ENCODE measurements at regions not wholly inside any gene's neighbourhood (a gene's known extent, or its start where the extent isn't known, plus 50 kb on each side); places are given as distances from the start of the nearest gene placed in this dataset.

DNA sequence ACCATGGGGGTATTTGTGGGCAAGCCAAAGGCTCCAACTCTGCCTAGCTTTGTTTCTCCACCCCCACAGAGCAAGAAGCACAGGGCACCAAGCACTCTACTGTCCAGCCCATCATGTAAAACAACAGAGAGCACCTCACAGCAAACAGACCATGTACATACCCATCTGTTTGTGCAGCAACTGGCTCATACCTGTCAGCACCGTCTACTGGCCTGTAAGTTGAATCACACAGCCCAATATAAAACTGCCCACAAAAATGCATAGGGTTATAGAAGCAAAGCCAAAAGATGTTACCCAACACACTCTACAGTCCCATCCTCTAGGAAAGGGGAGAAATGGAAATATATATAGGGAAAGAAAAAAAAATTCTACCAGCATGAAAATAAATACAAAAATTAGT lies 139.7 kb upstream of the CPNE4 start:
- TF ChIP-seq, protein P1, sequence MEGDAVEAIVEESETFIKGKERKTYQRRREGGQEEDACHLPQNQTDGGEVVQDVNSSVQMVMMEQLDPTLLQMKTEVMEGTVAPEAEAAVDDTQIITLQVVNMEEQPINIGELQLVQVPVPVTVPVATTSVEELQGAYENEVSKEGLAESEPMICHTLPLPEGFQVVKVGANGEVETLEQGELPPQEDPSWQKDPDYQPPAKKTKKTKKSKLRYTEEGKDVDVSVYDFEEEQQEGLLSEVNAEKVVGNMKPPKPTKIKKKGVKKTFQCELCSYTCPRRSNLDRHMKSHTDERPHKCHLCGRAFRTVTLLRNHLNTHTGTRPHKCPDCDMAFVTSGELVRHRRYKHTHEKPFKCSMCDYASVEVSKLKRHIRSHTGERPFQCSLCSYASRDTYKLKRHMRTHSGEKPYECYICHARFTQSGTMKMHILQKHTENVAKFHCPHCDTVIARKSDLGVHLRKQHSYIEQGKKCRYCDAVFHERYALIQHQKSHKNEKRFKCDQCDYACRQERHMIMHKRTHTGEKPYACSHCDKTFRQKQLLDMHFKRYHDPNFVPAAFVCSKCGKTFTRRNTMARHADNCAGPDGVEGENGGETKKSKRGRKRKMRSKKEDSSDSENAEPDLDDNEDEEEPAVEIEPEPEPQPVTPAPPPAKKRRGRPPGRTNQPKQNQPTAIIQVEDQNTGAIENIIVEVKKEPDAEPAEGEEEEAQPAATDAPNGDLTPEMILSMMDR (IDR thresholded peaks at IDR 0.05; ENCODE audit: low read depth, low read length, missing control alignments): no peak
- no peak for DNase-seq (ENCODE audit: low read depth)
- no peak overlapping the region for H3K4me3 ChIP-seq (ENCODE audit: low read depth, low read length)
- in situ Hi-C loops (cut with HindIII; ENCODE audit: low sequenced_read_pairs): no loop called here

DNA sequence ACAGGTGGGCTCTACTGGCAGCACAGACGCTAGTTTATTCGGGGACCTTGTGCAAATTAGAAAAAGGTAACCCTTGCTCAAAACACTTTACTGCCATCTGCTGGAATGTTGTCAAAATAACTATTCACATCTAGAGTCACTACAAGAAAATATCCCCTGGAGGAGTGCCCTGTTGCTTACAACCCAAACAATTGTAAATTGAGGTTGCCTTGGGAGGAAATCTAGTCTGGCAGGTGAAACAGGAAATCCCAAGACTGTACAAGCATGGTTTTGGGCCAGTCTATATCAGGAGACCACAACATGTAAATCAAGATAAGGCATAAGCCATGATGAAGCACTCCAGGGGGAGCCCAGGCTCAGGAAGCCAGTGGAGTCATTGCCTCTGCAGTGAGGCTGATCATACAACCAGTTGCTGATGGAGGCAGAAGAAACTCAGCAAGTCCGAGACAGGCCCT lies 136.8 kb upstream of the ACP3 start:
- peak; percentile 60 for DNase-seq (ENCODE audit: low read depth)

DNA sequence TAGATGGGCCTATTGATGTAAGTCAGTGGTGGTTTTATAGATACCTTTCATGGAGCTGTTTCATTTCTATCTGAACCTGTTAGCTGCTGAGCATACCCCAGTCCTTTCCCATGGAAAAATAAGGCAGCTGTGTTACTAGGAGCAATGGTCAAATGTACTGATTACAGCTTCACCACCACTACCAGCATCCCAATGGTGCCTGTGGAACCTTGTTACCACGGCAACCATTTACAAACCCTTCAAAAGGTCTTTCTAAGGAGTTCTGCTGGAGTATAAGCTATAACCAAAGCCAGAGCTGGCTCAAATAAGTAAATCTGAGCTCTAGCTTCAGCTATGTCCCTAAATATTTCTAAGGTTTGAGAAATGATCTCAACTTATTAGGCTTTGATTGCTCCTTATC lies 133.4 kb upstream of the ACP3 start:
- no peak for DNase-seq (ENCODE audit: low read depth)
- in situ Hi-C loops (cut with HindIII; ENCODE audit: low sequenced_read_pairs): no loop called here
- TF ChIP-seq, protein P1 (IDR thresholded peaks at IDR 0.05; ENCODE audit: low read depth, low read length, missing control alignments): no peak
- H3K4me3 ChIP-seq (ENCODE audit: low read depth, low read length): no peak overlapping the region

More for the DNA sequence above, 136.8 kb upstream of the ACP3 start:
- in situ Hi-C loops (cut with HindIII; ENCODE audit: low sequenced_read_pairs): no loop called here
- H3K4me3 ChIP-seq (ENCODE audit: low read depth, low read length): no peak overlapping the region
- TF ChIP-seq, protein P1 (IDR thresholded peaks at IDR 0.05; ENCODE audit: low read depth, low read length, missing control alignments): peak; percentile 58

DNA sequence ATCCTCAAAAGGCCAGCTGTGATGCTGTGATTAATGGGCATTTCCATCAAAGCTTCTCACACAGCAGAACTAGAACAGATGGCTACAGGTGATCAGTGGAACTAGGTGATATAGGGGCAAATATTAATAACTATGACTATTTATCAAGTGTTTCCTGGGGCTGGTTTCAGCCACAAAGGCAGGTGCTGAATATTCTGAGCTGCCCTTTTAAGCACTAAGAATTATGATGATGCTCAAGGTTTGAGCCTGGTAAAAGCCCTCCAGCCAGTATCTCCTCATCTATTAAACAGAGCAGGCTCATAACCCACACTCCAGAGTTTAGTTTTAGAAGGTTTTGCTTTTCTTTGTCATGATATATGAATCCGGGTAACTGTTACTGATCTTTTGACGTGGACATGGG lies 129.5 kb upstream of the ACP3 start:
- no peak for DNase-seq (ENCODE audit: low read depth)
- in situ Hi-C loops (cut with HindIII; ENCODE audit: low sequenced_read_pairs): no loop called here
- TF ChIP-seq, protein P1 (IDR thresholded peaks at IDR 0.05; ENCODE audit: low read depth, low read length, missing control alignments): no peak
- H3K4me3 ChIP-seq (ENCODE audit: low read depth, low read length): no peak overlapping the region

DNA sequence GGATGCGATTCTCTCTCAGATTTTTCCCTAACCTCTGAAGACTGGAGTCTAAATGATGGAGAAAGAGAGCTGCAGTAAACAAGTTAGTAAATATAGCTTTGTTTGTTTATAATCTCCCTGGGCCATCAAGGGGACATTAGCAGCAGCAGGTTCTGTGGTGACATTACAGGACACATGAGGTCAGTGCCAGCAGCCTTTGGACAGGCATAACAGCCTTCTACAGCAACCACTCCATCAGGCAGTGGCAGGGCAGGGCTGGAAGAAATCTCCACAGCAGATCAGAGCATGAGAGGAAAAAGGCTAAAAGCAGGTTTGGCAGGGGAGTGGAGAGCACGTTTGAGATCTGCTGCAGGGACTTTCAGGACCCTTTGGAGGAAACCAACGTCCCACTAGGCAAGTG lies 127.6 kb upstream of the ACP3 start:
- in situ Hi-C loops (cut with HindIII; ENCODE audit: low sequenced_read_pairs): no loop called here
- TF ChIP-seq, protein P1 (IDR thresholded peaks at IDR 0.05; ENCODE audit: low read depth, low read length, missing control alignments): no peak
- DNase-seq (ENCODE audit: low read depth): no peak
- no peak overlapping the region for H3K4me3 ChIP-seq (ENCODE audit: low read depth, low read length)

DNA sequence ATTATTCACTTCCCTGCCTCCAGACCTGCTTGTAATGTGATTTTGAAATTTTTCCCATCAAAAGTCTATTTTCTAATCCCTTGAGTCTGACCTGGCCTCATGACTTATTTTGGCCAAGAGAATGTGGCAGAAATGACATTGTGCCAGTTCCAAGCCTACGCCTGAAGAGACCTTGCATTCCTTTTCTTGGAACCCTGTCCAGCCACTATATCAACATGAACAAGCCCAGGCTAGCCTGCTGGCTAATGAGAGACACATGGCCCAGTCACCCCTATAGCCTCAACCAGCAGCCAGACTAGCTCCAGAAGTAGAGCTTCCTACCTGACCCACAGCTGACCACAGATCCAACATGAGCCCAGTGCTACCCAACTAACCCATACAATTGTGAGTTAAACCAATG lies 121.1 kb upstream of the ACP3 start:
- TF ChIP-seq, protein P1 (IDR thresholded peaks at IDR 0.05; ENCODE audit: low read depth, low read length, missing control alignments): no peak
- no peak overlapping the region for H3K4me3 ChIP-seq (ENCODE audit: low read depth, low read length)
- in situ Hi-C loops (cut with HindIII; ENCODE audit: low sequenced_read_pairs): no loop called here
- DNase-seq (ENCODE audit: low read depth): no peak

DNA sequence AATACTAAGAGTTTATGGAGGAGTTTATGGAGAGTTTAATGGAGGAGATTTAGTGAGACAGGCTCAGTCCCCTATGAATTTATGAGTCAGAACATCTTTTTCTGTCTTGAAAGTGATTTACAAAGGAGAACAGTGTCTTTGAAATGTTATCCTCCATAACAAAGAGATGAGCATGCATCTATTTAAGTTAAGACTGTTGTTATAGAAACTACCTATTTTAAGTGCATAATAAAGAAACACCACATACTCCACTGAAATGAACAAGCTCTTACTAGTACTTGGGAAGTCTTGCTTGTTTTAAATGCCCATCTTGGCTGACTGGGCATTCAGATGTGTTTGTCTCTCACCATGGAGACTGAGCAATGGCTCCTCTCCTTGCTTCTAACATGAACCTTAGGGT lies 118.7 kb upstream of the ACP3 start:
- no peak for DNase-seq (ENCODE audit: low read depth)
- TF ChIP-seq, protein P1 (IDR thresholded peaks at IDR 0.05; ENCODE audit: low read depth, low read length, missing control alignments): no peak
- H3K4me3 ChIP-seq (ENCODE audit: low read depth, low read length): no peak overlapping the region
- in situ Hi-C loops (cut with HindIII; ENCODE audit: low sequenced_read_pairs): no loop called here

All from astrocyte of the cerebellum (primary cell).